Stimulated activated naive CD8-positive, alpha-beta T cell treated with anti-CD3 and anti-CD28 coated beads, Interleukin-15, amount 100 ng/mL, for 72 hours (primary cell): ENCODE measurements at regions not wholly inside any gene's neighbourhood (a gene's known extent, or its start where the extent isn't known, plus 50 kb on each side); places are given as distances from the start of the nearest gene placed in this dataset.
"Not testable (repeated sequence)": the region's sequence is repeated elsewhere in the genome, so short reads cannot be mapped to it uniquely, and the experiment has no call there.

ENCODE experiments used
- ATAC-seq: fragments of 150-1000 bp; cut with Tn5 transposase; 2 replicates; pipeline ENCODE4 v1.10.0; 2021; ENCODE audit warnings: mild to moderate bottlenecking, moderate library complexity
- DNase-seq, 2 donors: peaks; one replicate each; pipeline ENCODE4 v3.0.0; 2021 to 2022
- H3K27ac Mint-ChIP-seq, 2 donors: one replicate each; pipeline ENCODE4 v1.8.0; 2022; ENCODE audit warnings: mild to moderate bottlenecking in 2 of 2, mixed read lengths in 2 of 2, moderate library complexity in 2 of 2
- H3K27me3 Mint-ChIP-seq: one replicate; pipeline ENCODE4 v1.8.0; 2022; ENCODE audit warnings: mixed read lengths
- H3K4me1 Mint-ChIP-seq: one replicate; pipeline ENCODE4 v1.8.0; 2022; ENCODE audit warnings: mild to moderate bottlenecking, mixed read lengths
- H3K4me3 Mint-ChIP-seq, 2 donors: one replicate each; pipeline ENCODE4 v1.8.0; 2022; ENCODE audit warnings: mild to moderate bottlenecking in 2 of 2, mixed read lengths in 2 of 2, moderate library complexity in 1 of 2
- H3K9me3 Mint-ChIP-seq, 2 donors: one replicate each; pipeline ENCODE4 v1.8.0; 2022; ENCODE audit warnings: mixed read lengths in 2 of 2

DNA sequence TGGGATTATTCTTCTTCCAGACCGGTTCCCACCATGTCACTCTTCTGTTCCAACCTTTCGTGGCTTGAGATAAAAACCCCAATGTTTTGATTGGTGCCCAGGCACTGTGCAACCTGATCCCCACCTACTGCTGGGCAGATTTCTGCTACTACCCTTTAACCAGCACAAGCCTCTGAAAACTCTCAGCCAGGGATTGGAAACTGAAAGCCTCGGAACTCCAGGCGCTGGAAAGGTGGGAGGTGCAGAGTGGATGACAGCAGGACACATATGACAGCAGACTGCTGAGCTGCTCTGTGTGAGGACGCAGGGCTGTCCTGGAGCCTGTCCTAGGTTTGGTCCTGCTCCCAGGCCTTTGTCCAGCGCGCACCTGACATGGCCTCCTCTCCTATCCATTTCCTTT, 68.5 kb upstream of the GTF3A start:
- no peak for DNase-seq
- Mint-ChIP-seq H3K27ac (no peak overlapping the region), H3K27me3 (peaks cover 17% of the 10 kb centered on the region), H3K9me3 (peaks cover 0 to 2% of the 10 kb centered on the region in 2 donors), H3K4me3 (no peak overlapping the region), H3K4me1 (no peaks in the 10 kb centered on the region)
- ATAC-seq, result no peak

DNA sequence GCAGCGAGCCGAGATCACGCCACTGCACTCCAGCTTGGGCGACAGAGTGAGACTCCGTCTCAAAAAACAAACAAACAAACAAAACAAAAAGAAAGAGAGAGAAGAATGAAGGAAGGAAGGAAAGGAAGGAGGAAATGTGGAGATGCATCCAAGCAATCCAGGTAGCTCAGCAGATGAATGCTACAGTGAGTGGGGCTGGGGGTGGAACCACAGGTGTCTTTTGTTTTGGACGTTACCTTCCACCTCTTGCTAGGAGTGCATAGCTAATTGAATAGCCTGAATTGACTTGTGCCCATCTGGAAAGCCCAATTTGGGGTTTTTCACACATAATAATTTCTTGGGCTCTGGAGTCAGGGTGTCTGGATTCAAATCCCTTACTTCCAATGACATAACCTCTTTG, 66.0 kb upstream of the GTF3A start:
- Mint-ChIP-seq H3K9me3 (no peaks in the 10 kb centered on the region), H3K27ac (no peak overlapping the region), H3K27me3 (peaks cover 30% of the 10 kb centered on the region), H3K4me3 (no peak overlapping the region), H3K4me1 (peaks cover 8% of the 10 kb centered on the region)
- ATAC-seq (no peak), DNase-seq (no peak)

- peak overlapping the region in 1 of 2 donors; percentile 65 for H3K27ac Mint-ChIP-seq
- H3K4me3 Mint-ChIP-seq, result no peak overlapping the region
- DNase-seq, result peak; percentile 52 to 57
- H3K4me1 Mint-ChIP-seq, result peaks cover 8% of the 10 kb centered on the region
- peaks cover 30% of the 10 kb centered on the region for H3K27me3 Mint-ChIP-seq
- H3K9me3 Mint-ChIP-seq, result no peaks in the 10 kb centered on the region
- ATAC-seq, result peak; percentile 64
Measured at GRCh38 chr13:27359199-27359821, 65.1 kb upstream of the GTF3A start.

GRCh38 chr13:27360562-27360961, 63.9 kb upstream of the GTF3A start:
- Mint-ChIP-seq H3K9me3 (no peaks in the 10 kb centered on the region), H3K27ac (no peak overlapping the region), H3K4me3 (no peak overlapping the region), H3K27me3 (peaks cover 30% of the 10 kb centered on the region), H3K4me1 (peaks cover 8% of the 10 kb centered on the region)
- DNase-seq (no peak), ATAC-seq (no peak)

DNA sequence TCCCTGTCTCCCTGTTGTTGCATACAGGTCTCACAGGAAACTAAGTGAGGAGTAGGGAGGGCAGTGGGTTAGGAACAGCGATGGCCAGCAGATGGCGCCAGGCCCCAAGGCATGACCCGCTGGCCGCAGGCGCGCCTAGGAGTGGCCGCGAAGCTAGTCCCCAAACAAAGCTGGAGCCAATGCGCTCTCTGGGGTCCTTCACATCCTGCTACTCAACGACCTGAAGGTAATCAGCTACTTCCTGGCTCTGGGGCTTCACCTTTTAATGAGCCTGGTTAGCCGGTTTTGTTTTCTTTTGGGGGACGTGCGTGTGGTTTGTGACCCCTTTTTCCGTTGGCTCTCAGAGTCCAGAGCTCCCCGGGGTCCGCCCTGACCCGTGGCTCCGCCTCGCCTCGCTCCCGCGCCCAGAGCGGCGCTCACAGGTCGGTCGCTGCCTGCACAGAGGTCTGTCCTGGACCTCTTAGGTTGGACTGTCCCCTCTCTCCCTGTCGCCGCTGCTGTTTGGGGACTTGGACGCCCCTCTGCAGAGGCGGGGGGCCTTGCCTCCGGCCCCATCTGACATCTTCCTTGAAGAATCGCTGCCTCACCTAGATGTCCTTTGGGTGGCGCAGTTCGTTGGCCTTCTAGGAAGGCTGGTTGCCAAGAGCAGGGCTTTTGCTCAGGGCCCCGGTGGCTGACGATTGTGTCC, 62.2 kb upstream of the GTF3A start:
- Mint-ChIP-seq H3K27me3 (peaks cover 42% of the 10 kb centered on the region), H3K4me3 (peak overlapping the region; percentile 60 to 61), H3K4me1 (peaks cover 8% of the 10 kb centered on the region), H3K9me3 (no peaks in the 10 kb centered on the region), H3K27ac (no peak overlapping the region)
- peak; percentile 82 for DNase-seq
- peak; percentile 96 for ATAC-seq

GRCh38 chr13:27363637-27364036, 60.8 kb upstream of the GTF3A start:
- peaks cover 45% of the 10 kb centered on the region for H3K27me3 Mint-ChIP-seq
- H3K4me1 Mint-ChIP-seq, H3K27ac Mint-ChIP-seq, H3K4me3 Mint-ChIP-seq, H3K9me3 Mint-ChIP-seq, DNase-seq, ATAC-seq: not testable (repeated sequence)

- DNase-seq (no peak), ATAC-seq (no peak)
- Mint-ChIP-seq H3K27me3 (peaks cover 39% of the 10 kb centered on the region), H3K4me1 (no peaks in the 10 kb centered on the region), H3K9me3 (no peaks in the 10 kb centered on the region), H3K4me3 (no peak overlapping the region), H3K27ac (no peak overlapping the region)
Measured at GRCh38 chr13:27367570-27367969, 56.8 kb upstream of the GTF3A start.

GRCh38 chr13:27370305-27370872, 54.0 kb upstream of the GTF3A start:
- Mint-ChIP-seq H3K4me1 (peaks cover 4% of the 10 kb centered on the region), H3K4me3 (no peak overlapping the region), H3K27me3 (peaks cover 53% of the 10 kb centered on the region), H3K27ac (no peak overlapping the region), H3K9me3 (no peaks in the 10 kb centered on the region)
- DNase-seq (no peak), ATAC-seq (peak; percentile 57)

- Mint-ChIP-seq H3K4me3 (no peak overlapping the region), H3K9me3 (no peaks in the 10 kb centered on the region), H3K27me3 (peaks cover 43% of the 10 kb centered on the region), H3K4me1 (peaks cover 8% of the 10 kb centered on the region), H3K27ac (no peak overlapping the region)
- DNase-seq (no peak), ATAC-seq (no peak)
Measured at GRCh38 chr13:27371932-27372331, 52.5 kb upstream of the GTF3A start.

GRCh38 chr13:27372896-27373295, 51.5 kb upstream of the GTF3A start:
- H3K27ac Mint-ChIP-seq, result peak overlapping the region in 1 of 2 donors; percentile 53
- ATAC-seq, result no peak
- DNase-seq, result no peak
- H3K4me1 Mint-ChIP-seq, result peaks cover 8% of the 10 kb centered on the region
- H3K27me3 Mint-ChIP-seq, result peaks cover 34% of the 10 kb centered on the region
- H3K9me3 Mint-ChIP-seq, result no peaks in the 10 kb centered on the region
- H3K4me3 Mint-ChIP-seq, result no peak overlapping the region

DNA sequence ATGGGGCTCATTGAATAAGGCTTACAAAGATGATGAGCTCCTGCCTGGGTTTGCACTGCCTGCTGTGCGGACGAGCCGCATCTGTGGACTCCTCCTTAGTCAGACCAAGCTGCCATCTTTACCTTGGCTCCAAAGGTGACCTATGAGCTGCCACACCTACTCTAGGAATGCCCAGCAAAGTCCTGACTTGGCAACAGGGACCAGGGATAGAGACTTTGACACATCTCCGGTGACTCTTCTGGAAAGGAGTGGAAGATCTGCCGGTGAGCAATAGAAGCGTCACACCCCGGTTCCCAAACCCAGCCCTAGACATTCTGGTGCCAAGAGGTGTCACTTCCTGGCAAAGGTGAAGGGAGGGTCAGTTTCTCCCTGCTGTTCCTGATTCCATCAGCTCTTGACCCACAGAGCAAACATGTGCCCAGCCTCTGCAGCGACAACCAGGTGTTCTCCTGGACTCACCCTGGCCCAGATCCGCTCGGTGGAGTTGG, 50.2 kb upstream of the GTF3A start:
- no peak for DNase-seq
- Mint-ChIP-seq H3K4me3 (no peak overlapping the region), H3K9me3 (no peaks in the 10 kb centered on the region), H3K4me1 (peaks cover 8% of the 10 kb centered on the region), H3K27me3 (peaks cover 30% of the 10 kb centered on the region), H3K27ac (no peak overlapping the region)
- no peak for ATAC-seq
